ENCODE measurements at regions not wholly inside any gene's neighbourhood (a gene's known extent, or its start where the extent isn't known, plus 50 kb on each side); places are given as distances from the start of the nearest gene placed in this dataset.

GRCh38 chr5:125602184-125602583 is 821.0 kb upstream of the GRAMD2B start:
- no peak for TF ChIP-seq CTCF (IDR thresholded peaks at IDR 0.05; ENCODE audit: unreplicated experiment)
- Mint-ChIP-seq H3K27me3 (ENCODE audit: low read depth) (no peaks in the 10 kb centered on the region), H3K27ac (no peak overlapping the region), H3K4me3 (no peak overlapping the region), H3K9me3 (no peaks in the 10 kb centered on the region), H3K36me3 (no peaks in the 10 kb centered on the region), H3K4me1 (peaks cover 4% of the 10 kb centered on the region)
- DNase-seq (ENCODE audit: low spot score in 2 of 2, unreplicated experiment in 2 of 2) = no peak

- Mint-ChIP-seq H3K4me1 (peaks cover 4% of the 10 kb centered on the region), H3K27me3 (ENCODE audit: low read depth) (no peaks in the 10 kb centered on the region), H3K36me3 (no peaks in the 10 kb centered on the region), H3K9me3 (no peaks in the 10 kb centered on the region), H3K27ac (no peak overlapping the region), H3K4me3 (no peak overlapping the region)
- no peak for TF ChIP-seq CTCF (IDR thresholded peaks at IDR 0.05; ENCODE audit: unreplicated experiment)
- DNase-seq (ENCODE audit: low spot score in 2 of 2, unreplicated experiment in 2 of 2) = no peak
Observed at GRCh38 chr5:125603321-125603720, 819.9 kb upstream of the GRAMD2B start.

GRCh38 chr5:125604104-125604503 is 819.1 kb upstream of the GRAMD2B start:
- Mint-ChIP-seq H3K27ac (no peak overlapping the region), H3K27me3 (ENCODE audit: low read depth) (no peaks in the 10 kb centered on the region), H3K36me3 (no peaks in the 10 kb centered on the region), H3K9me3 (no peaks in the 10 kb centered on the region), H3K4me3 (no peak overlapping the region), H3K4me1 (peaks cover 4% of the 10 kb centered on the region)
- no peak for DNase-seq (ENCODE audit: low spot score in 2 of 2, unreplicated experiment in 2 of 2)
- TF ChIP-seq CTCF (IDR thresholded peaks at IDR 0.05; ENCODE audit: unreplicated experiment) = no peak

- Mint-ChIP-seq H3K4me1 (peaks cover 16% of the 10 kb centered on the region), H3K4me3 (no peak overlapping the region), H3K36me3 (no peaks in the 10 kb centered on the region), H3K27me3 (ENCODE audit: low read depth) (no peaks in the 10 kb centered on the region), H3K9me3 (no peaks in the 10 kb centered on the region), H3K27ac (no peak overlapping the region)
- DNase-seq (ENCODE audit: low spot score in 2 of 2, unreplicated experiment in 2 of 2) = no peak
- no peak for TF ChIP-seq CTCF (IDR thresholded peaks at IDR 0.05; ENCODE audit: unreplicated experiment)
Observed at GRCh38 chr5:125607018-125607417, 816.2 kb upstream of the GRAMD2B start.

GRCh38 chr5:125609011-125609410 is 814.2 kb upstream of the GRAMD2B start:
- no peak overlapping the region for H3K27ac Mint-ChIP-seq
- DNase-seq (ENCODE audit: low spot score in 2 of 2, unreplicated experiment in 2 of 2) = no peak
- no peaks in the 10 kb centered on the region for H3K36me3 Mint-ChIP-seq
- H3K9me3 Mint-ChIP-seq = no peaks in the 10 kb centered on the region
- TF ChIP-seq CTCF (IDR thresholded peaks at IDR 0.05; ENCODE audit: unreplicated experiment) = no peak
- H3K4me3 Mint-ChIP-seq = no peak overlapping the region
- H3K27me3 Mint-ChIP-seq (ENCODE audit: low read depth) = no peaks in the 10 kb centered on the region
- peaks cover 26% of the 10 kb centered on the region for H3K4me1 Mint-ChIP-seq

- Mint-ChIP-seq H3K36me3 (no peaks in the 10 kb centered on the region), H3K27ac (no peak overlapping the region), H3K27me3 (ENCODE audit: low read depth) (no peaks in the 10 kb centered on the region), H3K4me3 (no peak overlapping the region), H3K9me3 (no peaks in the 10 kb centered on the region), H3K4me1 (peaks cover 22% of the 10 kb centered on the region)
- no peak for DNase-seq (ENCODE audit: low spot score in 2 of 2, unreplicated experiment in 2 of 2)
- no peak for TF ChIP-seq CTCF (IDR thresholded peaks at IDR 0.05; ENCODE audit: unreplicated experiment)
Observed at GRCh38 chr5:125610892-125611291, 812.3 kb upstream of the GRAMD2B start.
